Calu3 (cell line): ENCODE measurements at regions not wholly inside any gene's neighbourhood (a gene's known extent, or its start where the extent isn't known, plus 50 kb on each side); places are given as distances from the start of the nearest gene placed in this dataset.

Source experiments
- BruUV-seq: library from RNA; stranded (reverse); fragments of 400-500 nt; replicated peaks from 2 replicates; lab custom pipeline; 2021; lab: Mats Ljungman, UMichigan
- CTCF ChIA-PET: fragments of 300-600 bp; sonication (Branson Sonifier 250); formaldehyde crosslinking; loops from one replicate; lab custom pipeline; 2022; ENCODE audit warnings: antibody characterized with exemption; lab: Charles Lee
- DNase-seq: peaks from one replicate; pipeline ENCODE4 v3.0.0; 2022
- H3K27ac Mint-ChIP-seq: one replicate; pipeline ENCODE4 v1.8.0; 2022; ENCODE audit warnings: mixed read lengths; ENCODE audit not compliant: unreplicated experiment
- H3K27me3 Mint-ChIP-seq: one replicate; pipeline ENCODE4 v1.8.0; 2022; ENCODE audit warnings: mixed read lengths; ENCODE audit not compliant: unreplicated experiment
- H3K36me3 Mint-ChIP-seq: one replicate; pipeline ENCODE4 v1.8.0; 2022; ENCODE audit warnings: mild to moderate bottlenecking, moderate library complexity, mixed read lengths; ENCODE audit not compliant: insufficient read depth, unreplicated experiment
- H3K4me1 Mint-ChIP-seq: one replicate; pipeline ENCODE4 v1.8.0; 2022; ENCODE audit warnings: mild to moderate bottlenecking, low read depth, mixed read lengths; ENCODE audit not compliant: unreplicated experiment
- H3K4me3 Mint-ChIP-seq: one replicate; pipeline ENCODE4 v1.8.0; 2022; ENCODE audit warnings: mild to moderate bottlenecking, low read depth, moderate library complexity, mixed read lengths; ENCODE audit not compliant: unreplicated experiment
- H3K9me3 Mint-ChIP-seq: one replicate; pipeline ENCODE4 v1.8.0; 2022; ENCODE audit warnings: low read depth, mixed read lengths; ENCODE audit not compliant: unreplicated experiment
- CTCF ChIP-seq: fragments of 200-600 bp; IDR thresholded peaks from one replicate; pipeline ENCODE4 v1.8.0; 2022; ENCODE audit warnings: antibody characterized with exemption; ENCODE audit not compliant: unreplicated experiment
- intact Hi-C: fragments of 100-400 bp; cut with micrococcal nuclease; formaldehyde crosslinking; loops from one replicate; pipeline ENCODE4 v1.10.0; 2022; ENCODE audit not compliant: unreplicated experiment

DNA sequence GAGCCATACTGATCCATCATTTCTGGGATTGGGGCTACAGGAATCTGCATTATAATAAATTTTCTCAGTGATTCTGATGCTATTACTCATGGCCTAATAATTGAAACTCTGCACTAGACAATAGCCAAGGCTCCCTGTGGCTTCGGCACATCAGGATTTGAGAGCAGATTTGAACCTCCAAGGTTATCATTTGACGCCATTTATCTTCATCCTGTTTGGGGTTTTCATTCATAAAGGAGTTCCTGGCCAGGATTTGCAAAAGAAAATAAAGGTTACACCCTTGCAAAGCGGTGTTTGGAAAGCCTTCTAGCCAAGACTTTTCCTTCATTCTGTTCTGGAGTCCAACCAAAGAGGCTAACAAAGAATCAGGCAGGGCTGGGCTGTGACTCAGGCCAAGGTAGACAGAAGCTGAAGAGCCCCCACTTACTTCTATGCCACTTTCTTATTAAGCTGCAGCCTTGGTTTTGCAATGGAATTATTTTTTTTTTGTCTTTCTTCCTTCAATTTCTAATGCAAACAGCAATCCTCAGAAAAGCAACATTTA lies 330.1 kb downstream of the DHX35 start:
- Mint-ChIP-seq H3K27me3 (peaks cover 34% of the 10 kb centered on the region), H3K4me3 (no peak overlapping the region), H3K27ac (no peak overlapping the region), H3K9me3 (no peaks in the 10 kb centered on the region), H3K36me3 (no peaks in the 10 kb centered on the region), H3K4me1 (no peaks in the 10 kb centered on the region)
- CTCF ChIA-PET: no interaction called here
- intact Hi-C loops: no loop called here
- BruUV-seq: no TSS peak
- DNase-seq: no peak
- TF ChIP-seq CTCF: no peak

DNA sequence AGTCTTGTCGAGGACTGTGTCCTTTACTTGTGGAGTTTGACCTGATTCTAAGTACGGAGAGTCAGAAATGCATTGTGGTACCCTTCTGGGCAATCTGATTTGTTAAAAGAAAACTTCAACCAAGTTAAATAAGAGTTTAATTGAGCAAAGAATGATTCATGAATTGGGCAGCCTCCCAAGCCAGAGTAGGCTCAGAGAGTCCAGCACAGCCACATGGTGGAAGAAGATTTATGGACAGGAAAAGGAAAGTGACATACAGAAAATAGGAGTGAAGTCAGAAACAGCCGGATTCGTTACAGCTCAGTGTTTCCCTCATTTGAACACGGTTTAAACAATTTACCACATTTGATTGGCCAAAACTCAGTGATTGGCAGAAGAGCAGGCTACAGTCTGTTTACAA lies 329.2 kb downstream of the DHX35 start:
- no peaks in the 10 kb centered on the region for H3K36me3 Mint-ChIP-seq
- CTCF ChIA-PET: no interaction called here
- DNase-seq: no peak
- H3K27ac Mint-ChIP-seq: no peak overlapping the region
- no peaks in the 10 kb centered on the region for H3K9me3 Mint-ChIP-seq
- intact Hi-C loops: no loop called here
- H3K4me1 Mint-ChIP-seq: no peaks in the 10 kb centered on the region
- no TSS peak for BruUV-seq
- no peak for TF ChIP-seq CTCF
- no peak overlapping the region for H3K4me3 Mint-ChIP-seq
- H3K27me3 Mint-ChIP-seq: peaks cover 44% of the 10 kb centered on the region

DNA sequence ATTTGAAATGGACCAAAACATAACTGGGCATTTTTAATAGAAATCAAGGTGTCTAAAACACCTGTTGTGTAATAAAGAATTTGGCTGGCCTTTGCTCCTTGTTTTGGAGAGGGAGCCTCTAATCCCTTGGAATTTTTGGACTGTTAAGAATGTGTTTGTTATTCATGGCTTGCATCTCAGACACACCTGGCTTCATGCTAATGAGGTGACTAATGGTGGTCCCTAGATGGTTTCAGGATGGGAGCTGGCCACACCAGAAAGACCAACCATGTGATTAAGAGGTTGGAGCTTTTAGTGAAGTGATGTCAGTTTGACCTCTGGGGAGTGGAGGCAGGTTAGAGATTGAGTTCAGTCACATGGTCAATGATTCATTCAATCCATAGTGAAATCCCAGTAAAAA lies 328.4 kb downstream of the DHX35 start:
- DNase-seq: no peak
- BruUV-seq: no TSS peak
- Mint-ChIP-seq H3K4me1 (no peaks in the 10 kb centered on the region), H3K27me3 (peaks cover 50% of the 10 kb centered on the region), H3K36me3 (no peaks in the 10 kb centered on the region), H3K27ac (no peak overlapping the region), H3K9me3 (no peaks in the 10 kb centered on the region), H3K4me3 (no peak overlapping the region)
- CTCF ChIA-PET: no interaction called here
- intact Hi-C loops: no loop called here
- no peak for TF ChIP-seq CTCF

GRCh38 chr20:39289831-39290230 lies 327.7 kb downstream of the DHX35 start:
- Mint-ChIP-seq H3K36me3 (no peaks in the 10 kb centered on the region), H3K9me3 (no peaks in the 10 kb centered on the region), H3K4me3 (no peak overlapping the region), H3K27ac (no peak overlapping the region), H3K4me1 (no peaks in the 10 kb centered on the region), H3K27me3 (peaks cover 45% of the 10 kb centered on the region)
- TF ChIP-seq CTCF: no peak
- no TSS peak for BruUV-seq
- intact Hi-C loops: no loop called here
- CTCF ChIA-PET: interaction anchor here (1.4 kb wide), 1 partner anchor 9 kb away, joined by 5 read pairs; no protein-coding TSS in a partner anchor
- no peak for DNase-seq
